Erythroblast (primary cell): ENCODE measurements at regions not wholly inside any gene's neighbourhood (a gene's known extent, or its start where the extent isn't known, plus 50 kb on each side); places are given as distances from the start of the nearest gene placed in this dataset.

Source experiments
- GATA1 ChIP-seq: IDR thresholded peaks from 2 replicates; pipeline ENCODE4 v1.6.1; 2011; ENCODE audit warnings: low read depth, mild to moderate bottlenecking, control low read depth, low read length, moderate library complexity
- POLR2A ChIP-seq: IDR thresholded peaks from 2 replicates; pipeline ENCODE4 v1.6.1; 2011; ENCODE audit warnings: mild to moderate bottlenecking, low read length

- no peak for TF ChIP-seq POLR2A
- TF ChIP-seq GATA1: no peak
Observed at GRCh38 chr4:188372829-188373228, 233.6 kb downstream of the TRIML1 start.
